Endothelial cell of umbilical vein (primary cell): ENCODE measurements at regions not wholly inside any gene's neighbourhood (a gene's known extent, or its start where the extent isn't known, plus 50 kb on each side); places are given as distances from the start of the nearest gene placed in this dataset.

Experiments used
- BruUV-seq: library from RNA; stranded (reverse); fragments of 400-500 nt; replicated peaks from 2 replicates; lab custom pipeline; 2021; lab: Mats Ljungman, UMichigan
- CTCF ChIA-PET: fragments of 300-600, 350-600 bp; sonication (Branson Sonifier 250); formaldehyde crosslinking; loops from one replicate; lab custom pipeline; 2021; ENCODE audit warnings: antibody characterized with exemption, inconsistent platforms; lab: Charles Lee
- POLR2A ChIA-PET: fragments of 300-600, 350-600 bp; sonication (Branson Sonifier 250); formaldehyde crosslinking; loops from one replicate; lab custom pipeline; 2021; ENCODE audit warnings: antibody characterized with exemption, inconsistent platforms; lab: Charles Lee
- DNase-seq: peaks from one replicate; pipeline ENCODE4 v3.0.0-alpha.2; 2011; ENCODE audit warnings: low read depth, low spot score
- FAIRE-seq: peaks from 2 replicates; lab custom pipeline; 2011; peaks lifted over from hg19 to GRCh38; lab: Jason Lieb, UNC
- H2AFZ ChIP-seq: 2 replicates; pipeline ENCODE4 v1.6.0; 2012; ENCODE audit warnings: low read depth, low read length, control low read depth, inconsistent platforms
- H3K27ac ChIP-seq: 2 replicates; pipeline ENCODE4 v1.5.1; 2011; ENCODE audit warnings: low read depth, mild to moderate bottlenecking, control low read depth, low read length, moderate library complexity; ENCODE audit not compliant: insufficient read depth
- H3K27me3 ChIP-seq, 2 experiments: 2 replicates each; pipeline versions ENCODE4 v1.6.0 to v1.6.1; 2011; ENCODE audit warnings: low read length in 2 of 2, mixed read lengths in 1 of 2; ENCODE audit not compliant: control insufficient read depth in 2 of 2, insufficient read depth in 2 of 2
- H3K36me3 ChIP-seq, 2 experiments: 2 replicates in 1 of 2; 3 replicates in 1 of 2; pipeline ENCODE4 v1.5.1; 2011; ENCODE audit warnings: low read length in 2 of 2, mild to moderate bottlenecking in 1 of 2, moderate library complexity in 1 of 2; ENCODE audit not compliant: control insufficient read depth in 2 of 2, insufficient read depth in 2 of 2; ENCODE audit errors: extremely low read depth in 1 of 2
- H3K4me1 ChIP-seq: 3 replicates; pipeline ENCODE4 v1.5.1; 2011; ENCODE audit warnings: mild to moderate bottlenecking, low read length; ENCODE audit not compliant: control insufficient read depth, insufficient read depth; ENCODE audit errors: extremely low read depth
- H3K4me2 ChIP-seq: 2 replicates; pipeline ENCODE4 v1.6.1; 2011; ENCODE audit warnings: low read length, control low read depth, mixed read lengths; ENCODE audit not compliant: insufficient read depth
- H3K4me3 ChIP-seq, 3 experiments: fragments of 200-600 bp in 1 of 3; sonication (generic), shearing (Covaris generic) in 1 of 3; replicated peaks in 1 of 3; 2 replicates each; pipeline ENCODE4 v1.5.1; 2011 to 2016; ENCODE audit warnings: control low read depth in 3 of 3, low read length in 3 of 3, mild to moderate bottlenecking in 2 of 3, inconsistent platforms in 1 of 3, low read depth in 1 of 3, moderate library complexity in 1 of 3; ENCODE audit not compliant: insufficient read depth in 1 of 3
- H3K79me2 ChIP-seq: 2 replicates; pipeline ENCODE4 v1.6.0; 2012; ENCODE audit warnings: low read length, inconsistent platforms; ENCODE audit not compliant: control insufficient read depth, insufficient read depth
- H3K9ac ChIP-seq: replicated peaks from 2 replicates; pipeline ENCODE3; 2011; ENCODE audit warnings: low read length, control low read depth; ENCODE audit not compliant: insufficient read depth; ENCODE audit errors: extremely low read depth
- H3K9me1 ChIP-seq: replicated peaks from 3 replicates; pipeline ENCODE4 v1.6.0; 2011; ENCODE audit warnings: mild to moderate bottlenecking, low read length; ENCODE audit not compliant: control insufficient read depth, insufficient read depth; ENCODE audit errors: extremely low read depth
- H3K9me3 ChIP-seq: replicated peaks from 2 replicates; pipeline ENCODE4 v1.5.1; 2012; ENCODE audit warnings: low read length, inconsistent platforms; ENCODE audit not compliant: control insufficient read depth, insufficient read depth
- H4K20me1 ChIP-seq: replicated peaks from 2 replicates; pipeline ENCODE3; 2011; ENCODE audit warnings: mild to moderate bottlenecking, low read length; ENCODE audit not compliant: control insufficient read depth, insufficient read depth; ENCODE audit errors: extremely low read depth
- CTCF ChIP-seq, 2 donors: IDR thresholded peaks; 1 replicate in 1 of 2; 2 replicates in 1 of 2; pipeline ENCODE4 v1.5.1; 2011; ENCODE audit warnings: low read length in 2 of 2, mild to moderate bottlenecking in 2 of 2, moderate library complexity in 2 of 2, control low read depth in 1 of 2, inconsistent platforms in 1 of 2, low read depth in 1 of 2; ENCODE audit not compliant: insufficient read depth in 1 of 2; ENCODE audit errors: extremely low read depth in 1 of 2
- EZH2 ChIP-seq: IDR thresholded peaks from 2 replicates; pipeline ENCODE4 v1.6.1; 2012; ENCODE audit warnings: borderline replicate concordance, low read depth, mild to moderate bottlenecking, moderate library complexity, low read length, inconsistent platforms; ENCODE audit not compliant: severe bottlenecking
- FOS ChIP-seq: IDR thresholded peaks from 2 replicates; pipeline ENCODE4 v1.6.1; 2011; ENCODE audit warnings: mild to moderate bottlenecking, low read length, moderate library complexity, borderline replicate concordance; ENCODE audit not compliant: insufficient read depth
- GATA2 ChIP-seq: IDR thresholded peaks from 2 replicates; pipeline ENCODE4 v1.7.0; 2011; ENCODE audit warnings: low read depth, mild to moderate bottlenecking, moderate library complexity, mixed read lengths, low read length; ENCODE audit not compliant: insufficient read length, insufficient read depth
- JUN ChIP-seq: IDR thresholded peaks from 2 replicates; pipeline ENCODE4 v1.6.1; 2011; ENCODE audit warnings: borderline replicate concordance, low read depth; ENCODE audit not compliant: insufficient read length, insufficient read depth
- MYC ChIP-seq: IDR thresholded peaks from one replicate; pipeline ENCODE4 v1.6.1; 2011; ENCODE audit warnings: mild to moderate bottlenecking, low read depth, low read length
- POLR2A ChIP-seq: IDR thresholded peaks from 2 replicates; pipeline ENCODE4 v1.6.1; 2012; ENCODE audit warnings: low read depth, mild to moderate bottlenecking, control low read depth, low read length
- POLR2AphosphoS5 ChIP-seq: IDR thresholded peaks from 2 replicates; pipeline ENCODE4 v1.6.1; 2012; ENCODE audit warnings: low read depth, mild to moderate bottlenecking, control low read depth, low read length, moderate library complexity; ENCODE audit not compliant: insufficient read depth
- dilution Hi-C: fragments of 300-500 bp; cut with MboI; formaldehyde crosslinking; loops from one replicate; pipeline ENCODE4 v1.15.0; 2019; ENCODE audit warnings: low sequenced_read_pairs; ENCODE audit not compliant: extremely low pct_ligation_motif_present
- intact Hi-C: fragments of 100-400 bp; cut with micrococcal nuclease; formaldehyde crosslinking; loops from one replicate; pipeline ENCODE4 v1.10.0; 2022
- TF ChIP-seq, protein P1 (sequence below): IDR thresholded peaks from 2 replicates; pipeline ENCODE4 v1.6.1; 2011; ENCODE audit not compliant: insufficient read depth, insufficient read length

DNA sequence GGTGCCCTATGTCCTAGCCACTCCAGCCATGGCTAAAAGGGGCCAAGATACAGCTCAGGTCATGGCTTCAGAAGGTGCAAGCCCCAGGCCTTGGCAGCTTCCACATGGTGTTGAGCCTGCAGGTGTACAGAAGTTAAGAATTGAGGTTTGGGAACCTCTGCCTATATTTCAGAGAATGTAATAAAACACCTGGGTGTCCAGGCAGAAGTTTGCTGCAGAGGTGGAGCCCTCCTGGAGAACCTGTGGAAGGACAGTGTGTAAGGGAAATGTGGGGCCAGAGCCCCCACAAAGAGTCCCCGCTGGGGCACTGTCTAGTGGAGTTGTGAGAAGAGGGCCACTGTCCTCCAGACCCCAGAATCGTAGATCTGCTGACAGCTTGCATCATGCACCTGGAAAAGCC, 74.1 kb downstream of the SMIM21 start:
- ChIA-PET POLR2A (no interaction called here), CTCF (no interaction called here)
- TF ChIP-seq EZH2, result no peak
- TF ChIP-seq MYC, result no peak
- Histone ChIP-seq H4K20me1 (no peaks in the 10 kb centered on the region), H2AFZ (no peak overlapping the region), H3K36me3 (no peaks in the 10 kb centered on the region), H3K79me2 (no peaks in the 10 kb centered on the region), H3K27ac (no peak overlapping the region), H3K9ac (no peak overlapping the region), H3K9me3 (no peaks in the 10 kb centered on the region), H3K4me2 (no peak overlapping the region), H3K4me3 (no peak overlapping the region), H3K27me3 (no peaks in the 10 kb centered on the region), H3K9me1 (no peaks in the 10 kb centered on the region), H3K4me1 (no peaks in the 10 kb centered on the region)
- DNase-seq (no peak), FAIRE-seq (no peak)
- dilution Hi-C loops, result no loop called here
- intact Hi-C loops, result no loop called here
- no TSS peak for BruUV-seq

DNA sequence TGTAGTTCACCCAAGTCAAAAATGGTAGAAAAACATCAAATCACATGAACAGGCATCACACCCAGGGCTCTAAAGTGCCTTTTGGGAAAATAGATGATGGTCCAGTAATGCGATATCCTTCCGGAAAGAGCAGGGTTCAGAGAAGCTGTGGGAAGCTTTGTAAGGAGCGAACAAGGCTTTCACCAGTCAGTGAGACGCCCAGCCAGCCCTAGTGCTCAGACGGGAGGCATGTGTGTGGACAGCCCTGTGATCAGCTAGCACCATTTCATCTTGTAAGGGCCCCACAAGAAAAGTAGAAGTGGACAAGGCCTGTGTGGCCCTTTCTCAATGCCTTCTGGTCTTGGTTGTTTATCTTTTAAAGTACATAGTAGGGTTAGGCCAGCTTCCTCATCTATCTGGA, 76.1 kb downstream of the SMIM21 start:
- H3K4me2 ChIP-seq, result no peak overlapping the region
- TF ChIP-seq GATA2 (no peak), JUN (no peak), POLR2AphosphoS5 (no peak), FOS (no peak), POLR2A (no peak), MYC (no peak), EZH2 (no peak), CTCF (IDR thresholded peaks at IDR 0.05; ENCODE audit: extremely low read depth in 1 of 2, insufficient read depth in 1 of 2, low read depth in 1 of 2, low read length in 2 of 2) (no peak)
- TF ChIP-seq, protein P1, sequence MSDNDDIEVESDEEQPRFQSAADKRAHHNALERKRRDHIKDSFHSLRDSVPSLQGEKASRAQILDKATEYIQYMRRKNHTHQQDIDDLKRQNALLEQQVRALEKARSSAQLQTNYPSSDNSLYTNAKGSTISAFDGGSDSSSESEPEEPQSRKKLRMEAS, result no peak
- H3K27me3 ChIP-seq, result no peaks in the 10 kb centered on the region
- dilution Hi-C loops (no loop called here), intact Hi-C loops (no loop called here)
- ChIA-PET CTCF (no interaction called here), POLR2A (interaction anchor here (0.6 kb wide), 1 partner anchor 62 kb away, joined by 3 read pairs; no protein-coding TSS in a partner anchor)
- no peaks in the 10 kb centered on the region for H3K36me3 ChIP-seq
- BruUV-seq, result no TSS peak
- no peaks in the 10 kb centered on the region for H3K4me1 ChIP-seq
- FAIRE-seq (no peak), DNase-seq (no peak)
- no peaks in the 10 kb centered on the region for H3K9me3 ChIP-seq
- no peak overlapping the region for H3K9ac ChIP-seq
- H3K79me2 ChIP-seq, result no peaks in the 10 kb centered on the region
- H4K20me1 ChIP-seq, result no peaks in the 10 kb centered on the region
- no peak overlapping the region for H3K4me3 ChIP-seq
- H2AFZ ChIP-seq, result no peak overlapping the region
- H3K9me1 ChIP-seq, result no peaks in the 10 kb centered on the region
- H3K27ac ChIP-seq, result no peak overlapping the region
